HG02981 (cell line): ENCODE measurements at regions not wholly inside any gene's neighbourhood (a gene's known extent, or its start where the extent isn't known, plus 50 kb on each side); places are given as distances from the start of the nearest gene placed in this dataset.
A peak's percentile ranks its signal among the peaks of the same experiment; 100 is the strongest.
"Not testable (repeated sequence)": the region's sequence is repeated elsewhere in the genome, so short reads cannot be mapped to it uniquely, and the experiment has no call there.

Experiments used
- ATAC-seq: cut with Tn5 transposase; IDR thresholded peaks from one replicate; pipeline ENCODE4 v1.9.1; 2021; ENCODE audit warnings: mild to moderate bottlenecking, moderate library complexity; ENCODE audit not compliant: unreplicated experiment

DNA sequence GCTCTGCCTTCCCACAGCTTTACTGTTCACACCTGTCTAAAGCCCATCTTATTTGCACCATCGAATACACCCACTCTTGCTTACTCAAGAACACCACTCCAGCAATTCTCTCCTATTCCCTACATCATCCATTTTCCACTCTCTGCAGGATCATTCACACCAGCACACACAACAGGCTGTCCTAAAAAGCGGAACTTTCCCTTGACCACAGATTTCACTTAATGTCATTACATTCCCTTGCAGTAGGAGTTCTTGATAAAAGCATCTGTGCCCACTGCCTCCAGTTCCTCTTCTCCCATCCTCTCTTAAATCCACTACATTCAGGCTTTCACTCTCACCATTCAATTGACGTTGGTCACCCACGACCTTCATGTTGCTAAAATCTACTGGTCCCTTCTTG lies 103.0 kb upstream of the PABPC3 start:
- ATAC-seq, result not testable (repeated sequence)

GRCh38 chr13:24995225-24995804 lies 100.6 kb upstream of the PABPC3 start:
- peak; percentile 45 for ATAC-seq

GRCh38 chr13:24997367-24997967 lies 98.5 kb upstream of the PABPC3 start:
- ATAC-seq, result no peak

GRCh38 chr13:24998433-24998832 lies 97.5 kb upstream of the PABPC3 start:
- ATAC-seq, result no peak

DNA sequence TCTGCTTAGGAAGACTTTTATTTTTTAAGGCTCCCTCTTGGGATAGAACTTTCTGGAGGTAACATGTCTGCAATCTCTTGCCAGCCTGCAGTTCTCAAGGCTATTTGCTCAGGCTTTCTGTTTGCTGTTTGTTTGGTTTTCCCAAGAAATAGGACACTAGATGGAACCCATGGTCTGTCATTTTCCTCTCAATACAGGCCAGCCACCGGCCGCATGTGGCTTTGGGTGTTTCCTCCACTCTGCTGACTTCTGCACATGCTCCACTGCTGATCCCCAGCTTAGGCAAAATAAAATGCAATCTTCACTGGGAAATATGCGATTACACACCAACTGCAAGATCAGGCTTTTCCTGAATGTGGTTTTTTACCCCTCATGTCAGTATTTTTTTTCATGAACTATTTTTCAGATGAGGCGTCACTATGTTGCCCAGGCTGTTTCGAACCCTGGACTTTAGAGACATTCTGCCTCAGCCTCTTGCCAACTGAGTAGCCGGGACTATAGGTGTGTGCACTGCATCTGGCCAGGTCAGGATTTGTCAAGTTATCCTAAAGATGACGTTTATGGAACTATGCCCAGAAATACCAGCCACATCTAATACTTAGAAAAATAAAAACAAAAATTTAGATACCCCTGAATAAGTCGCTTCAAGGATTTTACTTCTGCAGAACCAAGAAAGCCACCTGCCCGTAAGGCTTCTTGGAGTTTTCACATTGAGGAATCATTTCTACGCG lies 94.3 kb upstream of the PABPC3 start:
- ATAC-seq, result no peak

DNA sequence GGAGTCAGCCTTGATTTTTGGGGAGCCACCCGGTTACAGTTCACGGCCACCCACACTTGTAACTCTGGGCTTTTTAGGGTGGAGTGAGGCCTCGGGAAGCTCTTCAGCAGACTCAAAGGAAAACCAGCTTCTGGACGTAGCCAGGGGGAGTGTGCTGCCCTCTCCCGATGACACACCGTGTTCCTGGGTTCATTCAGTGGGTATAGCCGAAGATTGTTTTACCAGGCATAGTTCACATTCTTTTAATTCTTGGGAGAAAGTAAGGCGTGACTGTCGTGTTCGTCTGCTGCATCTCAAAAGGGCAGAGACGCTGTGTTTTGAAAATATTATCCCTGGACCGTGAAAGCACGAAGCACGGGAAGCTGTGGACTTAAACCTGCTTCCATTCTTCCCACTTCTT lies 93.6 kb upstream of the PABPC3 start:
- not testable (repeated sequence) for ATAC-seq

- ATAC-seq, result not testable (repeated sequence)
These were observed 91.4 kb upstream of the PABPC3 start for GRCh38 chr13:25004489-25004888.

DNA sequence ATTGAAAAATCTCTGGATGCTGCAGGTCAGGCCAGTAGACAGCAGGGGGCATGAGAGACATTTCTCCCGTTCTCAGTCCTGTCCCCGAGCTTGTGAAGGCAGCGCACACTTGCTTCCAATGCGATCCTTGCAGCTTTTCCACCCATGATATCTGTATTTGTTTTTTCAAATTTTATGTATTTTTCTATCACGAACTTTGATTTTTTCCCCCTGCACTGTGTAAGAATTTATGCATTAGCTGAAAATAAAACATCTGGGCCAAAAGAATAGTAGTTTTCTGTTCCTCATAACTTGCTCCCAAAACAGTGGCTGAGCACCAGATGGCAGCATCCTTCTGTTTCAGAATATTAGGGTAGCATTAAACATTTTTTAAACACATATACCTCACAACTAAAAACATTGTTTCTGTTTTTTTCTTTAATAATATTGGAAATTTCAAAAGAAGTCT lies 90.9 kb upstream of the PABPC3 start:
- peak; percentile 65 for ATAC-seq

GRCh38 chr13:25007389-25007788 lies 88.5 kb upstream of the PABPC3 start:
- ATAC-seq, result not testable (repeated sequence)

DNA sequence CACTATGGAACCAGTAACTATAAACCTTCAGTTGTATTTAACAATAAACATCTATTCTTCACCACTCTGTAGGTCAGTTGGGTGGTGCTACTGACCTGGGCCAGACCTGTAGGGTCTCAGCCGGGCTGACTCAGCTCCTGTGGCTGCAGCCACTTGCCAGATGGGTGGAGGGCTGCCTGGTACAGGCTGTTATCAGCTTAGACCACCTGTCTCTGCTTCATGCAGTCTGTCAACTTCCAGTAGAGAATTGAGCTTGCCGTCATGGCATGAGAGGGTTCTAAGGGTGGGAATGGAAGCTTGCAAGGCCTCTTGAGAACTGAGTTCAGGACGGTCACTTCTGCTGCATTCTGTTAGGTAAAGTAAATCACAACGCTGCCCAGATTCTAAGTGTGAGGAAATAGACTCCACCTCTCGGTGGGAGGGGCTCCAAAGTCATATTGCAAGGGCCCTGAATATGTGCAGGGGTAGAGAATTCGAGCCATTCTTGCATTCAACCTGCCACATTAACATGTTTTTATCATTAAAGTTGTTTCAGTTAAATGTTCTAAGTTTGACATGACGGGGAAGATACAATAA lies 81.5 kb upstream of the PABPC3 start:
- not testable (repeated sequence) for ATAC-seq

DNA sequence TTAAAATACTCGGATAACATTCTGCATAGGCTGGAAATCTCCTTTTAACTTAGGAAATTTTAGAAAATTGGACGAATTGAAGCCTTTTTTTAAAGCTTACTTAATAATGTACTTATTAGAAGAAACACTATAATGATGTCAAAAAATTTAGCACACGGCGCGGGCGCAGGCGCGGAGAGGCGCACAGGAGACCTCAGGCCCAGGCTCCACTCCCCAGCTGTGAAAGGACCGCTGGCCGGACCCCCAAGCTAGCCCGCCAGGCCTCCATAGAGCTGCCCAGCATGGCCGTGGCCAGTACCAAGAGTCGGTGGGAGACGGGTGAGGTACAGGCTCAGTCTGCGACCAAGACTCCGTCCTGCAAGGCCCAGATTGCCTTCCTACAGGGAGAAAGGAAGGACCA lies 78.8 kb upstream of the PABPC3 start:
- not testable (repeated sequence) for ATAC-seq

DNA sequence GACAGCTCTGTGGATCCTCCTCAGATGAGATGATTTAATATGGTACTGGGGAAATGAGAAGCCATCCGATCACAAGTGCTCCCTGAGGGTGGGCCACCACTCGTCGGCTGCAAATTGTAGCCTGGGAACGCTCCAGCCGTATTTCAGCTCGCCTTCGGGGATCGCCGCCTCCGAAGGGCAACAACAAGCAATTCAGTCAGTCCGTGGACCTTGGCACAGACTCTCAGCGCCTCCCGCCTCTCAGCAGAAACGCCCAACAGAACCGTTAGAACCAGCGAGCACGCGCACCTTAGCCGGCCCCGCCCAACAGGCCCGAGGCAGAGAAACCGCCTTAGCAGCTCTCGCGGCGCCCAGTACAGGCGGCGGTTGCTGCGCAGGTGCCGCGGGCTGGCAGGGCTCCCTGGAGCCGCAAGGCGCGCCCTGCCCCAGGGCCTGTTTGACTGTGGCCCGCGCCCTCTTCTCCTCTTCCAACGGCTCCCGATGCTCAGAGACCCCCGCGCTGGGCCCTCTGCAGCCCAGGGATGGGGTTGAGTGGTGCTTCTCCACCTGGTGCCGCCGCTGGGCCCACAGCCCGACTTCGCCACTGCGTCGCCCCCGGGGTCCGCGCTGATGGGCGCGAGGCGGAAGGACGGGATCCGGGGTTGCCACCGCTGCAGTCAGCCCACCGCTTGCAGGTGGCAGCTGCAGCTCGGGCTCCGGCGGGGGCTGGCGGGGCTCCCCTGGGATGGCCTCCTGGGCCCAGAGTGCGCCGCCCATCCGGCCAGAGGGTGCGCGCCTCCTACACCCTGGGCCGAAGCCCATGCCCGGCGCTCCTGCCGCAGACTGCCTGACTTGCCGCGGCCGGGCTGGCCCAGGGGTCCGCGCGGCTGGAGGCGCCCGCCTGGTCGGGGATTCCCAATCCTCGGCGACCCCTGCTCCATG lies 77.9 kb upstream of the PABPC3 start:
- ATAC-seq, result not testable (repeated sequence)

DNA sequence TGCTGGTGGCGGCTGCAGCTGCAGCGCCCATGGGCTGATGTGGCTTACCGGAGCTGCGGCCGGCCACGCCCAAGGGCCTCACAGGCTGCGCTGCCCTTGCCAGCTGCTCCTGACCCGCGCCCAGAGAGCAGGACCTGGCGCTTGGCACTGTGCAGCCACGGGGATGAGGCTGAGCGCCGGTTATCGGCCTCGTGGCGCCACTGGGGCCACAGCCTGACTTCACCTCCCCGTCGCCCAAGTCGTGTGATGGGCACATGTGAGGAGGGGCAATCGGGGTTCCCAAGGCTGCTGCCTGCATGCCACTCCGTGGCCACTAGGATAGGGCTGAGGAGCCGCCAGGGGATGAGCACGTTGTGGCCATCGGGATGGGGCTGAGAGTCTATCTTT lies 77.2 kb upstream of the PABPC3 start:
- no peak for ATAC-seq

GRCh38 chr13:25019741-25020140 lies 76.2 kb upstream of the PABPC3 start:
- ATAC-seq, result not testable (repeated sequence)

- ATAC-seq, result no peak
These were observed 71.8 kb upstream of the PABPC3 start for GRCh38 chr13:25024175-25024574.

DNA sequence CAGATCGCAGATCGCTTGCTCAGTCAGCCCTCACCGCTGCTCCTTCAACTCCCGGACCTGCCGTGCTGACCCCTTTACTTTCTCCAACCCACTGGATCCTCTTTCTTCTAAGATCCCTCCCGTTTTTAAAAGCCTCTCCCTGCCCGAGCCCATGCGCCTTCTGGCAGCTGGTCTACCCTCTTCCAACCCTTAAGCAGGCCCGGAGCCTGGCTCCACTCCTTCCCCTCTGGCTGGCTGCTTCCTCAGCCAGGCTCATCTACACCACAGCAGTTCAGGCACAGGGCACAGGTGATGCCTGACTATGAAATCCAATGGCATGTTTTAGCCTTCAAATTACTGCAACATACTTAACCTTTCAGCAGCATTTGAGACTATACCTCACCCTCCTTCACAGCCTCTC lies 63.8 kb upstream of the PABPC3 start:
- ATAC-seq, result no peak

GRCh38 chr13:25034173-25034572 lies 61.8 kb upstream of the PABPC3 start:
- no peak for ATAC-seq

DNA sequence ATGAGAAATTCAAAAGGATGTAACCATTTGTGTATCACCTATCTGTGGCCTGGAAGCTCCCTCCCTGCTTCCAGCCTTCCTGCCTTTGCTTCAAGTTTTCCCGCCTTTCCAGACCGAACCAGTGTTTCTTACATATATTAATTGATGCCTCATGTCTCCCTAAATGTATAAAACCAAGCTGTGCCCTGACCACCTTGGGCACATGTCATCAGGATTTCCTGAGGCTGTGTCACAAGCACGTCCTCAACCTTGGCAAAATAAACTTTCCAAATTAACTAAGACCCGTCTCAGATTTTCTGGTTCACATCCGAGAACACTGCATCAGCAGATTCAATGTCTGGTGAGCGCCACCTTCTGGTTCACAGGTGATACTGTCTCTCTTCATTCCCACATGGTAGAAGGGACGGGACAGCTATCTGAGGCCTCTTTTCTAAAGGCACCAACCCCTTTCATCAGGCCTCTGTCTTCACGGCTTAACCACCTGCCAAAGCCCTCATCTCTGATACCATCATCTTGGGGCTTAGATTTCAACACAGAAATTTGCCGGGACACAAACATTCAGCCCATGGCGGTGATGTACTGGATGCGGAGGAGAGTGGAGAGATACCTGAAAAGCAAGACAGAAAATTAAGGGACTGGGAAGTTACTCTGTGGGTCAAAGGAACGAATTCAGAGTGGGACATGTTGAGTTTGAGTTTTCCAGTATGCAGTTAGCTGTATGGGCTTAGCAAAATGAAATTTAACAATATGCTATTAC lies 58.7 kb upstream of the PABPC3 start:
- ATAC-seq, result peak; percentile 63

DNA sequence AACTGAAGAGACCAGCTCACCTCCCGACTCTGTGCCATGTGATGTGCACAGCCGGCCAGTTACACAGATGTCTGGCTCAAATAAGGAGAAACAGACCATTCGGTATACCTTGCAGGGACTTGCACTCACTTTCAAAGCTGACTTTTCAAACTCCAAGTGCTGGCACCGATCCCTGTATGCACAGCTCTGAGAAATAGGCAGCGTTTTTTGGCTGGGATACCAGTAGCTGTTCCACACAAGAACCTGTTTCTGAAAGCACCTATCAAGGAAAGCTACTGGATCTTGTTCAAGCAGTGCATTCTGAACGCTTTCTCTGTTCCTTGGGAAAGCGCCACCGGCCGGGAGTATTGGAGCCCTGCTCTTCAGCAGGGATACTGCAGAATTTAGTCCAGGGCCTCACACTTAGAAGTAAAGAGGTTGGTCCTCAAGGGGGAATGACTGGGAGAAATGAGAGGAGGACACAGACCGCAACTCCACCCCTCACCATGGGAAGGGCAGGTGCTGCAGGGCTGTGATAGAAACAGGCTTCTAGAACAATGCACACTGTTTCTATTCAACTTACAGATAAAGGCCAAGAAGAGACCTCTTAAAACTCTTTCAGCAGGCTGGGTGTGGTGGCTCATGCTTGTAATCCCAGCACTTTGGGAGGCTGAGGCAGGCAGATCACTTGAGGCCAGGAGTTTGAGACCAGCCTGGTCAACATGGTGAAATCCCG lies 53.6 kb upstream of the PABPC3 start:
- no peak for ATAC-seq
